CD8-positive, alpha-beta memory T cell (primary cell): ENCODE measurements at regions not wholly inside any gene's neighbourhood (a gene's known extent, or its start where the extent isn't known, plus 50 kb on each side); places are given as distances from the start of the nearest gene placed in this dataset.
"Not testable (repeated sequence)": the region's sequence is repeated elsewhere in the genome, so short reads cannot be mapped to it uniquely, and the experiment has no call there.

Source experiments
- CTCF ChIA-PET: fragments of 350-600 bp; sonication (Branson Sonifier 250); formaldehyde crosslinking; loops from one replicate; lab custom pipeline; 2021; ENCODE audit warnings: antibody characterized with exemption; lab: Charles Lee
- POLR2A ChIA-PET: fragments of 350-600 bp; sonication (Branson Sonifier 250); formaldehyde crosslinking; loops from one replicate; lab custom pipeline; 2021; ENCODE audit warnings: antibody characterized with exemption; lab: Charles Lee
- DNase-seq, 5 donors: peaks; one replicate each; pipeline versions ENCODE4 v3.0.0 to v3.0.0-alpha.2; 2020 to 2022; ENCODE audit warnings: mixed read lengths in 1 of 5
- H3K27ac ChIP-seq: one replicate; pipeline ENCODE4 v1.7.0; 2013; ENCODE audit warnings: low read depth, mild to moderate bottlenecking, low read length, moderate library complexity
- H3K27me3 ChIP-seq: 2 replicates; pipeline ENCODE4 v1.7.0; 2013; ENCODE audit warnings: low read length, mild to moderate bottlenecking; ENCODE audit not compliant: insufficient read depth, poor library complexity, severe bottlenecking
- H3K36me3 ChIP-seq: 2 replicates; pipeline ENCODE4 v1.7.0; 2013; ENCODE audit warnings: mild to moderate bottlenecking, low read length, moderate library complexity; ENCODE audit not compliant: insufficient read depth
- H3K4me1 ChIP-seq: 2 replicates; pipeline ENCODE4 v1.7.0; 2013; ENCODE audit warnings: mild to moderate bottlenecking, low read length, moderate library complexity; ENCODE audit not compliant: insufficient read depth
- H3K4me3 ChIP-seq: 2 replicates; pipeline ENCODE4 v1.7.0; 2013; ENCODE audit warnings: mild to moderate bottlenecking, low read length
- H3K9me3 ChIP-seq: 2 replicates; pipeline ENCODE4 v1.7.0; 2013; ENCODE audit warnings: mild to moderate bottlenecking, low read length
- H3K27ac Mint-ChIP-seq, 8 donors: one replicate each; pipeline ENCODE4 v1.8.0; 2020 to 2021; ENCODE audit warnings: mixed read lengths in 8 of 8, mild to moderate bottlenecking in 6 of 8, inconsistent platforms in 3 of 8, moderate library complexity in 3 of 8
- H3K27me3 Mint-ChIP-seq, 2 donors: one replicate each; pipeline ENCODE4 v1.8.0; 2020 to 2021; ENCODE audit warnings: mixed read lengths in 2 of 2, mild to moderate bottlenecking in 1 of 2, moderate library complexity in 1 of 2
- H3K36me3 Mint-ChIP-seq, 3 donors: one replicate each; pipeline ENCODE4 v1.8.0; 2020 to 2021; ENCODE audit warnings: mixed read lengths in 3 of 3, inconsistent platforms in 1 of 3, mild to moderate bottlenecking in 1 of 3
- H3K4me1 Mint-ChIP-seq, 3 donors: one replicate each; pipeline ENCODE4 v1.8.0; 2020 to 2021; ENCODE audit warnings: mixed read lengths in 3 of 3, inconsistent platforms in 1 of 3, mild to moderate bottlenecking in 1 of 3
- H3K4me3 Mint-ChIP-seq, 7 donors: one replicate each; pipeline ENCODE4 v1.8.0; 2020 to 2021; ENCODE audit warnings: mixed read lengths in 7 of 7, mild to moderate bottlenecking in 6 of 7, moderate library complexity in 4 of 7, inconsistent platforms in 2 of 7
- H3K9me3 Mint-ChIP-seq, 5 donors: one replicate each; pipeline ENCODE4 v1.8.0; 2020 to 2022; ENCODE audit warnings: mixed read lengths in 5 of 5, mild to moderate bottlenecking in 3 of 5, moderate library complexity in 2 of 5, inconsistent platforms in 1 of 5

GRCh38 chr4:100632163-100632562 lies 114.3 kb upstream of the EMCN start:
- Mint-ChIP-seq H3K27me3 (peaks cover 0 to 4% of the 10 kb centered on the region in 2 donors), H3K9me3 (peaks cover 0 to 8% (median 0%) of the 10 kb centered on the region in 5 donors), H3K4me1 (no peaks in the 10 kb centered on the region), H3K36me3 (no peaks in the 10 kb centered on the region), H3K27ac (no peak overlapping the region), H3K4me3 (no peak overlapping the region)
- Histone ChIP-seq H3K9me3 (no peaks in the 10 kb centered on the region), H3K27me3 (no peaks in the 10 kb centered on the region), H3K27ac (no peak overlapping the region), H3K4me3 (no peak overlapping the region), H3K36me3 (no peaks in the 10 kb centered on the region), H3K4me1 (no peaks in the 10 kb centered on the region)
- ChIA-PET POLR2A (no interaction called here), CTCF (no interaction called here)
- DNase-seq = no peak

GRCh38 chr4:100631281-100631968 lies 113.6 kb upstream of the EMCN start:
- Mint-ChIP-seq H3K36me3 (no peaks in the 10 kb centered on the region), H3K4me3 (no peak overlapping the region), H3K27me3 (peaks cover 0 to 4% of the 10 kb centered on the region in 2 donors), H3K9me3 (peaks cover 0 to 1% (median 0%) of the 10 kb centered on the region in 5 donors), H3K4me1 (no peaks in the 10 kb centered on the region), H3K27ac (no peak overlapping the region)
- H3K27ac ChIP-seq = no peak overlapping the region
- no peaks in the 10 kb centered on the region for H3K4me1 ChIP-seq
- no peaks in the 10 kb centered on the region for H3K36me3 ChIP-seq
- ChIA-PET CTCF (no interaction called here), POLR2A (no interaction called here)
- H3K9me3 ChIP-seq = no peaks in the 10 kb centered on the region
- H3K27me3 ChIP-seq = no peaks in the 10 kb centered on the region
- no peak overlapping the region for H3K4me3 ChIP-seq
- DNase-seq = no peak

GRCh38 chr4:100630341-100630740 lies 112.5 kb upstream of the EMCN start:
- H3K4me3 ChIP-seq = no peak overlapping the region
- H3K4me1 Mint-ChIP-seq = no peaks in the 10 kb centered on the region
- peaks cover 0 to 1% (median 0%) of the 10 kb centered on the region in 3 donors for H3K36me3 Mint-ChIP-seq
- POLR2A ChIA-PET = no interaction called here
- no peak overlapping the region for H3K27ac ChIP-seq
- no peaks in the 10 kb centered on the region for H3K9me3 Mint-ChIP-seq
- no peak overlapping the region for H3K4me3 Mint-ChIP-seq
- CTCF ChIA-PET = no interaction called here
- H3K4me1 ChIP-seq = no peaks in the 10 kb centered on the region
- H3K27me3 Mint-ChIP-seq = peaks cover 0 to 2% of the 10 kb centered on the region in 2 donors
- H3K27ac Mint-ChIP-seq = no peak overlapping the region
- DNase-seq = no peak
- H3K27me3 ChIP-seq = no peaks in the 10 kb centered on the region
- no peaks in the 10 kb centered on the region for H3K9me3 ChIP-seq
- H3K36me3 ChIP-seq = no peaks in the 10 kb centered on the region

GRCh38 chr4:100609810-100610209 lies 92.0 kb upstream of the EMCN start:
- Histone ChIP-seq H3K27me3 (no peaks in the 10 kb centered on the region), H3K36me3 (no peaks in the 10 kb centered on the region), H3K4me3 (no peak overlapping the region), H3K9me3 (no peaks in the 10 kb centered on the region), H3K4me1 (no peaks in the 10 kb centered on the region), H3K27ac (no peak overlapping the region)
- Mint-ChIP-seq H3K27me3 (peaks cover 0 to 3% of the 10 kb centered on the region in 2 donors), H3K4me1 (peaks cover 0 to 12% (median 3%) of the 10 kb centered on the region in 3 donors), H3K27ac (no peak overlapping the region), H3K36me3 (no peaks in the 10 kb centered on the region), H3K4me3 (no peak overlapping the region), H3K9me3 (no peaks in the 10 kb centered on the region)
- CTCF ChIA-PET = no interaction called here
- DNase-seq = no peak
- POLR2A ChIA-PET = no interaction called here

- H3K4me3 Mint-ChIP-seq, H3K27me3 ChIP-seq, H3K4me3 ChIP-seq, H3K36me3 Mint-ChIP-seq, POLR2A ChIA-PET, H3K9me3 Mint-ChIP-seq, H3K4me1 ChIP-seq, H3K27ac Mint-ChIP-seq, H3K36me3 ChIP-seq, H3K27me3 Mint-ChIP-seq, H3K27ac ChIP-seq, H3K9me3 ChIP-seq, DNase-seq, CTCF ChIA-PET: not testable (repeated sequence)
- peaks cover 0 to 12% (median 3%) of the 10 kb centered on the region in 3 donors for H3K4me1 Mint-ChIP-seq
Measured at GRCh38 chr4:100608651-100609050, 90.8 kb upstream of the EMCN start.

- peaks cover 4% of the 10 kb centered on the region in 2 donors for H3K27me3 Mint-ChIP-seq
- no peaks in the 10 kb centered on the region for H3K9me3 Mint-ChIP-seq
- H3K4me3 Mint-ChIP-seq = no peak overlapping the region
- no peaks in the 10 kb centered on the region for H3K27me3 ChIP-seq
- H3K27ac Mint-ChIP-seq = no peak overlapping the region
- H3K4me1 Mint-ChIP-seq = peaks cover 0 to 8% (median 3%) of the 10 kb centered on the region in 3 donors
- H3K27ac ChIP-seq = no peak overlapping the region
- H3K36me3 ChIP-seq = no peaks in the 10 kb centered on the region
- H3K4me3 ChIP-seq = no peak overlapping the region
- no peaks in the 10 kb centered on the region for H3K9me3 ChIP-seq
- H3K36me3 Mint-ChIP-seq = no peaks in the 10 kb centered on the region
- no peaks in the 10 kb centered on the region for H3K4me1 ChIP-seq
- DNase-seq = no peak
- ChIA-PET POLR2A (no interaction called here), CTCF (no interaction called here)
Measured at GRCh38 chr4:100605144-100605543, 87.3 kb upstream of the EMCN start.

- H3K9me3 Mint-ChIP-seq = peaks cover 0 to 4% (median 0%) of the 10 kb centered on the region in 5 donors
- Histone ChIP-seq H3K27me3 (no peaks in the 10 kb centered on the region), H3K4me1 (no peaks in the 10 kb centered on the region), H3K9me3 (no peaks in the 10 kb centered on the region), H3K36me3 (no peaks in the 10 kb centered on the region), H3K4me3 (no peak overlapping the region), H3K27ac (no peak overlapping the region)
- H3K27me3 Mint-ChIP-seq = peaks cover 0 to 13% of the 10 kb centered on the region in 2 donors
- no peaks in the 10 kb centered on the region for H3K4me1 Mint-ChIP-seq
- DNase-seq = no peak
- H3K27ac Mint-ChIP-seq = no peak overlapping the region
- ChIA-PET CTCF (no interaction called here), POLR2A (no interaction called here)
- H3K4me3 Mint-ChIP-seq = no peak overlapping the region
- H3K36me3 Mint-ChIP-seq = no peaks in the 10 kb centered on the region
Measured at GRCh38 chr4:100593935-100594334, 76.1 kb upstream of the EMCN start.

- ChIA-PET CTCF (no interaction called here), POLR2A (no interaction called here)
- H3K36me3 ChIP-seq = no peaks in the 10 kb centered on the region
- Mint-ChIP-seq H3K4me1 (no peaks in the 10 kb centered on the region), H3K4me3 (no peak overlapping the region), H3K9me3 (peaks cover 0 to 2% (median 0%) of the 10 kb centered on the region in 5 donors), H3K27ac (no peak overlapping the region), H3K36me3 (no peaks in the 10 kb centered on the region), H3K27me3 (peaks cover 6 to 11% of the 10 kb centered on the region in 2 donors)
- H3K9me3 ChIP-seq = no peaks in the 10 kb centered on the region
- no peak for DNase-seq
- H3K4me3 ChIP-seq = no peak overlapping the region
- H3K4me1 ChIP-seq = no peaks in the 10 kb centered on the region
- H3K27me3 ChIP-seq = no peaks in the 10 kb centered on the region
- H3K27ac ChIP-seq = no peak overlapping the region
Measured at GRCh38 chr4:100591161-100591876, 73.5 kb upstream of the EMCN start.
